HG03342 (cell line): ENCODE measurements at regions not wholly inside any gene's neighbourhood (a gene's known extent, or its start where the extent isn't known, plus 50 kb on each side); places are given as distances from the start of the nearest gene placed in this dataset.
"Not testable (repeated sequence)": the region's sequence is repeated elsewhere in the genome, so short reads cannot be mapped to it uniquely, and the experiment has no call there.

Experiments
- ATAC-seq: cut with Tn5 transposase; IDR thresholded peaks from one replicate; pipeline ENCODE4 v1.9.1; 2021; ENCODE audit warnings: mild to moderate bottlenecking, moderate library complexity; ENCODE audit not compliant: unreplicated experiment

DNA sequence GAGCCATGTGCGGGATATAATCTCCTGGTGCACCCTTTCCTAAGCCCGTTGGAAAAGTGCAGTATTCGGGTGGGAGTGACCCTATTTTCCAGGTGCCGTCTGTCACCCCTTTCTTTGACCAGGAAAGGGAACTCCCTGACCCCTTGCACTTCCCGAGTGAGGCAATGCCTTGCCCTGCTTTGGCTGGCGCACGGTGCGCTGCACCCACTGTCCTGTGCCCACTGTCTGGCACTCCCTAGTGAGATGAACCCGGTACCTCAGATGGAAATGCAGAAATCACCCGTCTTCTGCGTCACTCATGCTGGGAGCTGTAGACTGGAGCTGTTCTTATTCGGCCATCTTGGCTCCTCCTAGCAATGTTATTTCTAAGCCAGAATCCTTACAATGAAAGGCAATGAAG, 121.1 kb downstream of the TAF11L14 start:
- not testable (repeated sequence) for ATAC-seq

- no peak for ATAC-seq
These were observed 127.1 kb downstream of the TAF11L14 start for GRCh38 chr5:17761326-17761725.

GRCh38 chr5:17763301-17763700, 129.0 kb downstream of the TAF11L14 start:
- no peak for ATAC-seq

DNA sequence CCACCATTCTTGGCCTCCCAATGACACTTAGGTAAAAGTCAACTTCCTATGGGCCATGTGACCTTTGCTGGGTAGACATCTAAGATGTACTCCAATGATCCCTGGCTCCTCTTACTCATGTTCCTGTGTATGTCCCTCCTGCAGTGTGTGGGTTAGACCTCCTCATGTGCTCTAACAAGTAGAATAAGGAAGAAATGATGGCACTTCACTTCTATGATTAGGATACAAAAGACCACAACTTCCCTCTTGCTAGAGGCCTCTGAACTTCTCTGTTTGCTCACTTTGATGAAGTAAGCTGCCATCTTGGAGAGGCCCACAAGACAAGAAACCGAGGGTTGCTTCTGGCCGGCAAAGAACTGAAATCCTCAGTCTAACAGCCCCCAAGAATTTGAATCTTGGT, 131.8 kb downstream of the TAF11L14 start:
- no peak for ATAC-seq

- no peak for ATAC-seq
These were observed 135.0 kb downstream of the TAF11L14 start for GRCh38 chr5:17769277-17769676.

- ATAC-seq, result no peak
These were observed 138.0 kb downstream of the TAF11L14 start for GRCh38 chr5:17772232-17772631.

DNA sequence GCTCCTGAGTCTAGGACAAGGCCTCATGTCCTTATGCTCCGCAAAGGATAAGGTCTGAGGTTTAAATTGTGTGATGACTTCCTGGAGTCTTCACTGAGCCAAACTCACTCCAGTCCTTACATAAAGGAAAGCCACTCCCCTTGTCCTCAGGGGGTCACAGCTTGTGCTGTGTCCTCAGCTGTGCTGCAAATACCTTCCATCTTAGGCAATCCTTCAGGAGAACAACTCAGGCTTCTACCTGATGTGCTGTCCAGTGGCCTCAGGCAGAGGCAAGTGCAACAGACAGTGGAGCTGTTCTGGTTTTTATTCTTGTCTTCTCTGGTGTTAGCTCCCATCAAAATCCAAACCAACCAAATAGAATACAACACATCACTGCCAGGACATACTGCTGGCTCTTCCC, 151.5 kb downstream of the TAF11L14 start:
- ATAC-seq, result no peak

- ATAC-seq, result no peak
These were observed 154.1 kb downstream of the TAF11L14 start for GRCh38 chr5:17788351-17788750.

DNA sequence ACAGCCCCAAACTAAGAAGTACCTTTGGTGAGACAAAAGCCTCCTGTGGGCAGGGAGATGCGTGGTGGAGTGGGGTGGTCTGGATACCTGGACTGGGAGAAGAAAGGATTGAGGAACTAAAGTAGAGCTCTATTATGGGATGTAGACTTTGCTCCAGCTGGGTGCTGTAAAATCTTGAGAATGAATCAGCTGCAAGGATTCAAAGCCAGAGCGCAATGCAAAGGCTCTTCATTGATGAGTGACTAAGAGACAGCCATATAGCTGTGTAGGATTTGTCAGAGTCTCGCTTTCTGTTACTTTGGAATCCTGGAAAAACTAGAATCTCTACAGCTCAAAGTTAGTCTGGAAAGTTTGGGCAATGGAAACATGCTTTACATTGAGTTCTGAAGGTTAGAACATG, 159.9 kb downstream of the TAF11L14 start:
- no peak for ATAC-seq

- no peak for ATAC-seq
These were observed 160.6 kb downstream of the TAF11L14 start for GRCh38 chr5:17794815-17795214.

DNA sequence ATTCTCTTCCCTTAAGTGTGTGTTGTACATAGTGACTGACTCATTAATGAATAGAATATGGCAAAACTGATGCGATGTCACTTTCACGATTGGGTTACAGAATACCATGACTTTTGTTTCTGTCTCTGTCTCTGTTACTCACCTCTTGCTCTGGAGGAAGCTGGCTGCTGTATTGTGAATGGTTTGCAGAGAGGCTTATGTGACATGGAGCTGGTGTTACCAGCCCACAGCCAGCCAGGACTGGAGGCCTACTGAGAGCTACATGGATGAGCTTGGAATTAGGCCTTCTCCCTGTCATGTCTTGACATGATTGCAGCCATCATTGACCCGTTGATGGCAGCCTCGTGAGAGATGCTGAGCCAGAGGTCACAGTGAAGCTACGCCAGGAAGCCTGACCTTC, 161.9 kb downstream of the TAF11L14 start:
- ATAC-seq, result no peak

DNA sequence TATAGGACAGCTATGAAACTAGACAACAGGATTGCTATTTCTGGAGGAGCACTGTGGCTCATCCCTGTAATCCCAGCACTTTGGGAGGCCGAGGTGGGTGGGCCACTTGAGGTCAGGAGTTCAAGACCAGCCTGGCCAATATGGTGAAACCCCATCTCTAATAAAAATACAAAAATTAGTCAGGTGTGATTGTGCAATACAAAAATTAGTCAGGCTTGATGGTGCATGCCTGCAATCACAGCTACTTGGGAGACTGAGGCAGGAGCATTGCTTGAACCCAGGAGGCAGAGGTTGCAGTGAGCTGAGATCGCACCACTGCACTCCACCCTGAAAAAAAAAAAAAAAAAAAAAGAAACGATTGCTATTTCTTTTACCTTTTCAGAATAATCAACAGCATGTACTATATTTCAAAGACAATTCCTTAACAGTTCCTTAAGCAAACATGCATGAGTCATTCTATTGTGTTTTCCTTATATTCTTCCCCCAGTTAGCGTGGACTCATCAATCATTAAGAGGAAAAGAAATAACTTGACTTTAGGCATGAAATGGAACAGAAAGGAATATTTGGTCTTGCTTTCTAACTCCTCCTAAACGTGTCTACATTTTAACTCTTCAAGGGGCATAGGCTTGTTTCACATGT, 162.6 kb downstream of the TAF11L14 start:
- ATAC-seq, result no peak

GRCh38 chr5:17799521-17799920, 165.3 kb downstream of the TAF11L14 start:
- no peak for ATAC-seq

DNA sequence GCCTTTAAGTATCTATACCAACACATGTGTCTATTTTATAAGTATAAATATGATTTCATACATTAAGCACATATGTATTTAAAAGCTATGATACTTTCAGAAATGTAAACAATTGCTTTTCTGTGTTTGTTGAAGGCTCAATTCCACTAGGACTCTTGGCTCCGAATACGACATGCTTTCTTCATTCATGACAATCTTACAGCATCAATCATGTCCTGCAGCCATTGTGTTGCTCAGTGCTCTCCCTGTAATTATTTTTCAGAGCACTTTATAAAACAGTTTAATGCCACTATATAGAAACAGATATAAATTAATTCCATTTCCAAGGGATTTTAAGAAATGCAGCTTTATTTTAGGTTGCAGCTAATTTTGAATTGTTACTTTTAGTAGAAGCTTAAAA, 167.3 kb downstream of the TAF11L14 start:
- ATAC-seq, result no peak

GRCh38 chr5:17802256-17802655, 168.0 kb downstream of the TAF11L14 start:
- ATAC-seq, result no peak

DNA sequence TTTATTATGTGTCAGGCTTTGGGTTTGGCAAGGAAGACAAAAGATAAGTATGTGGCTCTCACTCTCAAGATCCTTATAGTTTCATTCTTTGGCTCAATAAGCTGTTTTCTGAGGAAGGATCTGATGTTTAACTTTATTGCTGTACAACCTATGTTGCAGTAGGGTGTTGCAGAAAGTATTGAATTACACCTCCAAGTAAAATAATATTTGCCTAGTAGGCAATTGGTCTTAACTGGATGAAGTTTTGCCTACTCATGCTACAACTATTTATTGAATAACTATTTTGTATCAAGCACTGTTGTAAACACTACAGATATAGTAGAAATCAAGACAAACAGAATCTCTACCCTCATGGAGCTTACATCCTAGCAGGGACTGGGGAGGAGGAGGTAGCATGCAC, 169.7 kb downstream of the TAF11L14 start:
- ATAC-seq, result no peak

DNA sequence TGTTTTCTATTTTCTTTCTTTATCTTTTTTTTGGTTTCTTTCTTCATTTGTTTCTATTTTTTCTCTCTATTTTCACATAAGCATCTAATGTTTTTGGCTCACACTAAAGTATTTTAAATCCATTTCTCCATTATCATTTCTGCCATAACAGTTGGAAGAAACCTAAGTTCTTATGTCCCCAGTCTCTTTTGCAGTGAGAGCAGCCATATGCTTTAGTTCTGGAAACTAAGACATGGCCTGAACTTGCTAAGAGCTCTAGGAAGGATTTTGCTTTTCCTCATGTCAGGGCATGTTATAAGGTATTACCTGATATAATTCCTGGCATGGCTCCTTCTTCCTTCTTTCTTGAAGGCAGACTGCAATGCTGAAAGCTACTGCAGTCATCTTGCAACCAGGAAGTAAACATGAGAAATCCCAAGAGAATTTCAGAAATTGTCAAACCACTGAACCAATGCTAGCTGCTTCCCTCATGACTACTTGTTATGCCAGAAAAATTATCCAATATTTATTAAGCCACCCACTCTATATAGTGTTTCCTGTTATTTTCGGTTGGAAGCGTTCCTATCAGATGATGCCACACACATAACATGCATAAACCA, 171.1 kb downstream of the TAF11L14 start:
- ATAC-seq, result no peak

GRCh38 chr5:17806818-17807468, 172.7 kb downstream of the TAF11L14 start:
- ATAC-seq, result no peak

- no peak for ATAC-seq
These were observed 174.3 kb downstream of the TAF11L14 start for GRCh38 chr5:17808566-17808965.

GRCh38 chr5:17810734-17811133, 176.5 kb downstream of the TAF11L14 start:
- ATAC-seq, result no peak

DNA sequence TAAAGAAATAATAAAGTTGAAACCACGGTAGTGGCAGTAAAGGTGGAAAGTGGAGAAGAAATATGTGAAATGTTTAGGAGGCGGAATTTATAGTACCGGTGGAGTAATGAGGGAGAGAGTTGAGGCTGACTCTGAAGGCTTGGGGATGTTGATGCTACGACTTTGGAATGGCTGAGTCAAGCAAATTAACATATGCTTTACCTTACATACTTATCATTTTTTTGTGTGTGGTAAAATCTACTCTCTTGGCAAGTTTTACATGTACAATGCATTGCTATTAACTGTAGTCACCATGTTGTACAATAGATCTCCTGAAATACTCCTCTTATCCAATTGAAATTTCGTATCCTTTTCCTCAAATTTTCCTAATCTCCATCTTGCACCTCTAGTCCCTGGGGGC, 179.0 kb downstream of the TAF11L14 start:
- no peak for ATAC-seq

GRCh38 chr5:17816505-17816904, 182.2 kb downstream of the TAF11L14 start:
- no peak for ATAC-seq
